ENCODE measurements at regions not wholly inside any gene's neighbourhood (a gene's known extent, or its start where the extent isn't known, plus 50 kb on each side); places are given as distances from the start of the nearest gene placed in this dataset.

DNA sequence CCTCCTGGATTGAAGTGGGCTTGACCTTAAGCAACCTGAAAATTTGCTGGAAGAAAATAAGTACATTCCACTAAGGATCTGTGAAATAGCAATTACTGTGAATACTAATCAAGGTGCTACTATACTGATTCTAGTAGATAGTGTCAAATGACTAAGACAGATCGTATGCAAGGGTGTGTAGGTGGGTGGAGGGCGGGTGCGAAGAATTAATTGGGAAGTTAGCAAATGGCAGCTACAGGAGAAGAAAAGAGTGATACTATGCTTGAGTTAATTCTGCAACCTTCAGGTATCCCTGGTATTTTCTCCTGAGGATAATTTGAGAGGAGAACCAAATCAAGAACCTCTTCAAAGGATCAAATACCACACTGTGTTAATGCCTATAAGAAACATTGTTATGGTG, 501.9 kb downstream of the INHBA start:
- DNase-seq (ENCODE audit: low read depth in 2 of 3, low spot score in 2 of 3) = no peak

DNA sequence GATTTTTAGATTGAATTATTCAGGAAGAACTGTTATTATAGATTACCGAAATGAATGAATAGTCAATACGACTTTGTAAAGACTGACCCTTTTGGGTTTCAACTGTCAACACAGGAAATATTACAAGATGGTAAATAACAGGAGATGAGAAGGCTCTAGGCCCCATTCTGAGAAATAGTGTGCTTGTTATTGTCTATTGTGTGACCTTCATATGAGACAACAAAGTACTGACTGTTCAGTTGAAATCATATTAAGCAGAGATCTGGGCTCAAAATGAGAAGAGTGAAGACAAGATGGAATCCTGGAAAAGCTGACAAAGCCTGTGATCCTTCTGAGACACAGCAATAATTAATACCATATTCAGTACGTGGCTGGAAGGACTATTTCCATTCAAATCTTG, 503.8 kb downstream of the INHBA start:
- DNase-seq (ENCODE audit: low read depth in 2 of 3, low spot score in 2 of 3) = no peak

DNA sequence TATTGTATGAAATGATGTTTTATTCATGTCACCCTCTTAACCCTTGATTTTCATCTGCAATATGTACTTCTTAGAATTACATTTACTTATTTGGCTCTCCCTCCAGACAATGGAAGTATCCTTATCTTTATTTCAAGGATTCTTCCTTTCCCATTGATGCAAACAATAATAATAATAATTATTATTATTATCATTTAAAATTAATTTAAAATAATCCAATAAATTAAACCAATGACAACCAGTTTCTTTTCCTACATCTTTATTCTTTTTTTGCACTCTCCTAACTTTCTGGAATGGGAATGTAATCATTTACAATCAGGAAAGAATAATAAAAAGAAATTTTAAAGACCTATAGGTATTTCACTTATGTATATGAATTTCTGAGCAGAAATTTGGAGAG, 504.4 kb downstream of the INHBA start:
- DNase-seq (ENCODE audit: low read depth in 2 of 3, low spot score in 2 of 3) = no peak

DNA sequence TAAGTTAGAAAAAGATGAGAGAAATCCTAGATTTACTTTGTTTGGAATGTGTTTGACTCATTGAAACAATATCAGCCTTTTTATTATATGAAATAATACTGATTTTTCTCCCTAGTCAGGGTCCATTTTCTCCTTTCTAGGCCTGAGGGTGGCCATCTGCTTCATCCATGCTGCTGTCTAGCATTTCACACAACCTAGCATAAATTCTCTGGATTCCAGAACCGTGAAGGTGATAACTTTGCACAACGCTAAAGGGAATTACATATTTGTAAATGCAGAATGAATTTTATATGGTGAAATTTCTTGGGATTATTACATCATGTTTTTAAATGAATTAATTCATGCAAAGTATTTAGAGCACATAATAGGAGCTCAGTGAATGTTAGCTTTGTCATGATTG, 505.1 kb downstream of the INHBA start:
- DNase-seq (ENCODE audit: low read depth in 2 of 3, low spot score in 2 of 3) = no peak

DNA sequence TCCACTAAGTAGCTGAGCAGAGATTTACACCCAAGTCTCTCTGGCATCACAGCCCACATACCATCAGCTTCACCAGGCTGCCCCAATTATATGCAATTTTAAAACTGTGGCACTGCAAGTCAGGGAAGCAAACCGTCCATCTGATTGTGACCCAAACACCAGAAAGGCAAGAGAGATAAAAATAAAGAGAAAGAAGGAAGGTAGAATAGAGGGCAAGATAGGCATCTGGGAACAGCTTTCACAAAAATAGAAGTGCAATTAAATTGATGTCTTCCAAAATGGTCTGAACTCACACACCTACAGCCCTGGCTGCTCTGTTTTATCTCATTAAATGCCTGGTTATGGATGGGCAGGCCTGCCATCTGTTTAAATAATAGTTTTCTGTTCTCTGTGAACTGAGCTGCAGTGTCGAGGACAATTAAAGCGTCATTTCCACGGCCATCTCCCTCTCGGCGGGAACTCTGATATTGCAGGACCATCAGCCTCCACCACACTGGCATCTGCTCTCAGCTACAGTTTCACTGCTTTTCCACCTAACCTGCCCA, 509.1 kb downstream of the INHBA start:
- no peak for DNase-seq (ENCODE audit: low read depth in 2 of 3, low spot score in 2 of 3)

DNA sequence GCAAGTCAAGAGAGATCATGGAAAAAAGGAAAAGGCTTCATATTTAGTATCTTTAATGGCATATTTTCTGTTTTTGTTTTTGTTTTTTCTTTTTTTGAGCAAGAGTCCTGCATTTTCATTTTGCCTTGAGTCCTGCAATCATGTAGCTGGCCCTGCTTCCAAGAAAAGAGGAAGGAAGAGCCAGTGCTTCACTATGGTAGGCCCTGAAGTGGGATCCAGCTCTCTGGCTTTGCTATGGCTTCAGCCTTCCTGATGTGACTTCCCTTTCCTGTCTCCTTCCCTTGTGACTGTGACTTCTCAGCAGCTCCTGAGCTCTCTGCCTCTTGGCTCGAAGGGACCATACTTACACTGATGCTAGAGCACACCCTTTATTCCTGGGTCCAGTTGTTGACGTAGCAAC, 512.3 kb downstream of the INHBA start:
- no peak for DNase-seq (ENCODE audit: low read depth in 2 of 3, low spot score in 2 of 3)

DNA sequence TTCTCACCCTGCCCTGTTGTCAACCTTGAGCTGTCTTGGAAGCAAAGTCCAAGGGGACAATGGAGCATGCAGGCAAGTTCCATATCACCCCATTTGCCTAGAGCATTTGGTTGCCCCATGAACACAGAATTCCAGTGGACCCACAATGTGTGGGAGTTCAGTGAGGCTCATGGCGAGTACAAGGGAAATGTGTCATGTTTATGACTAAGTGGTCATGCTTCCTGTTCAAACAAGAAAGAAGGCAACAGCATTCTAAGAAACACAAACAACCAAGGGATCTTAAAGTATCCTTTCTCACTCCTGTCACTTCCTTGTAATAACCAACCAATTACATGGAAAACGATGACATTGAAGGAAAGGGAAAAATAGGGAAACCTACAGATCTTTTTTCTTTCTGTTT, 513.0 kb downstream of the INHBA start:
- DNase-seq (ENCODE audit: low read depth in 2 of 3, low spot score in 2 of 3) = no peak

DNA sequence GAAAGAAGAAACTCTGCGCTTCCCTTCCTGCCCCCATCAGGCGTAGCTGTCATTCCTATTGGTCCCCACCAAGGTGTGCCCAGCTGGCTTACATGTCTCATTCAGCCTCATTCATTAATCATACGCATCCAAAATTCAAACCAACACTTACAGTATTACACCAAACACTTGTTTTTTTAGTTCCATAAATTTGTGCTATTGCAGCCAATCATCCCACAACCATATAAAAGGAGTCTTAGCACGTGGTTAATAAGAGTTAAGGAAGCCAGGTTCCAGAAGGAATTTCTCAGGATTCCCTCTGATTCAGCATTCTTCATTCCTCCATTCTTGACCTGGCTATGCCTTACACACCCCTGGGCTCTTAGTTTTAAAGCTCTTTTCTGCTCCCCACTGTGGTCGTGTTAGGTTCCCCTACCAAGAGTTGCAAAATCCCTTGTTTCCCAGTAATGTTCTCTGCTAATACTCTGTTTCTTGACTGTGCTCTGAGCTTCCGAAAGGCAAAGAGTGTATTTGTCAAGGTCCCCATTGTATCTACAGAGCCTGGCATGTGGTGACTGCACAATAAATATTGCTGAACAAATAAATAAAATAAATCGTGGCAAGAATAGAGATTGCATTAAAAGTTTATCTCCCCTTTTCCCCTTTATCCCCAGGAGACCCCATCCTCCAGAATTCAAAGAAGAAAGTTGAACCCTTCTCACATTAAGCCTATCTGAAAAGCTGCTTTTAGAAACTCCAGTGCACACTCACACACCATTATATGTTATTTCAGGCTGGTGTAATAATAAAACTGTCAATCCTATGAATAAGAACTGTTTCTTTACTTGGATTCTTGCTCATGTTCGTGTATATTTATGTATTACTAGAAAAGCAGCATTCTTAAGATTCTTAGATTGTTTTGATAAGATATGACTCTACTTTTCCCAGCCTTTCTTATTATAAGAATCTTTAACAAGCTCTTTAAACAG, 514.4 kb downstream of the INHBA start:
- no peak for DNase-seq (ENCODE audit: low read depth in 2 of 3, low spot score in 2 of 3)

DNA sequence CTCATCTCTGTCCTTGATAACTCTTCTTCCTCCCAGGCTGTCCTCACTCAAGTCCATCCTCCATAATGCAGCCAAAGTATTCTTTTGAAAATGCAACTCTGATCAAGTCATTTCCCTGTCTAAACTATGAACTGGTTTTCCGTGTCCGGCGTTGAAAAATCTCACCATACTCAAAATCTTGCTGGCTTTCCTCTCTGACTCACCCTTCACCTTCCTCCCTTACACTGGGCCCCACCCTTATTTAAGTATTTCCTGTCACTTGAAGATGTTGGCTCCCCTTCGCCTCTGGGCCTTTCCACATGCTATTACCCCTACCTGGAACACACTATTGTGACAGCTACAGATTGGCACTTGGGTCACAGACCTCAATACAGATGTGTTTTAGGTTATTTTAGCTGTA, 515.6 kb downstream of the INHBA start:
- DNase-seq (ENCODE audit: low read depth in 2 of 3, low spot score in 2 of 3) = no peak

DNA sequence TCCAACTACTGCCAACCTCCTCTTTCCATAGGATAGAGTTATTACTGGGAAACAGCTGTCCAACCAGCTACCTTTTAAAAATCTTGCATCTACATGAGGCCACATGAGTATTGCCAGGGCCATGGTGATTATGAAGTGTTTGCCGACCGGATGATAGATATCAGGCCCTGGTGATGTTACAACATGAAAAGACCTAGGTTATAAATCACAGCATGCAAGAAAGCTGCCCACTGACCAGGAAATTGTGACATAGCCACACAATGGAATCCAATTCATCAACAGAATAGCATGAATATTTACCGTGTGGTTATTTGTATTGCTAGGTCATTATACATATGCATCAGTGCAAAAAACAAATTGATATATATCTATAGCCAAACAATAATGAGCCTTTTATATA, 517.0 kb downstream of the INHBA start:
- DNase-seq (ENCODE audit: low read depth in 2 of 3, low spot score in 2 of 3) = no peak

DNA sequence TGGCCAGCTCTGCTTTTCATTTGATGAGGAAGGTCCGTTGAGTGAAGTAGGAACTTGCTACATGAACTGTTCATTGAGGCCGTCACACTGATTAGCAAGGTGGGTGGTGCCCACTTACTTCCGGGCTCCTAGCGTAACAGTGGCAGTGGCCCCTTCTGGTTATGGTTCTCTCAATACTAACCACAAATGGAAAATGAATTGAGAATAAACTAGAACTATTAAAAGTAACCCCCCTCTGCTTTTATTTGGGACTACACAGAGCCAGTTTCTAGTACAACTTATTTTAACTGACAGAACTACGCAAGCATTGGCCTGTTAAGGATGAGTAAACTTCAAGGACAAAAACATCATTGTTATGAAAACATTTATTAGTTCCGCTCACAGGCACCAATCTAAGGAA, 519.1 kb downstream of the INHBA start:
- no peak for DNase-seq (ENCODE audit: low read depth in 2 of 3, low spot score in 2 of 3)

DNA sequence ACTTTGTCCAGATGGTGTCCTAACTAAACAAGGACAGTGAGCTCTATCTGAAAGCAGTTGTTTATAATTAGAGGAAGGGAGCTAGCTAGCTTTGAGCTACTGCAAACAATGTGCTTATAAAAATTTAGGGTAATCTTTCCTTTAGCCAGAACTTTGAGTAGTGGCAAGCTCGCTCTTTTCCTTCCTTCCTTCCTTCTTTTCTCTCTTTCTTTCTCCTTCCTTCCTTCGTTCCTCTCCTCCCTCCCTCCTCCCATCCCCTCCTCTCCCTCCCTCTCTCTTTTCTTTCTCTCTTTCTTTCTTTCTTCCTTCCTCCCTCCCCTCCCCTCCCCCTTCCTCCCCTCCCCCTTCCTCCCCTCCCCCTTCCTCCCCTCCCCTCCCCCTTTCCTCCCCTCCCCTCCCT, 520.1 kb downstream of the INHBA start:
- no peak for DNase-seq (ENCODE audit: low read depth in 2 of 3, low spot score in 2 of 3)

DNA sequence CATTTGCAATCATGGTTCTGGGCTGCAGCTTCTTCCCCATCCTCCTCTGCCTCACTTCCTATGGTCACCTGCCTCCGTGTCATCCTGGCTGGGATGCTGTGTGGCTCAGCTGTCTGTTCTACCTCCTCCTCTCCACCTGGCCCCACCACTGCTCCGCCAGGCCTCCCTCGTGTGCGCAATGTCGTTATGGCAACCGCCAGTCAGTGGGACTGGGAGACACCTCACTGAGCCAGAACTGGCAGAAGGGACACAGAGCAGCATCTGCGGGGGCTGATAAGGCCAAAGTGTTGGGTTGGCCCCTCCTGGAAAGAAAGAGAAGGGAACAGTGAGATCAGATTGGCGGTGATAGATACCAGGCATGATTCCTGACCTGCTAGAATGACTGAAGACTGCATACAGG, 527.5 kb downstream of the INHBA start:
- no peak for DNase-seq (ENCODE audit: low read depth in 2 of 3, low spot score in 2 of 3)

DNA sequence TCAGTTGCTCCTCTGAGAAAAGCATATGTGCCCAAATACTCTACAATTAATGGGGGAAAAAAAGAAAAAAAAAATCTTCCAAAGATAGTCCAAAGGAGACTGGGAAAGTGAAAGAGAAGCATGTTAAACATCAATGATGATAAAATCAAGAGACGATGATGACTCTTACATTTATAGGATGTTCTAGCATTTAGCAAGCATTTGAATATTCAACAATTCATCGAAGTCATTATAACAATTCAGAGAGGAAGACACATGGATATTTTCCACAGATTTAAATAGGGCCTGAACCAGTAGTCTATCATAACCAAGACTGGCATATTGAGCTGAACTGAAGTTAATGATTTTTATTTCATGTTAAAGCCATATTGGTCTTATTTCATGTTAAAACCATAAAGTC, 528.4 kb downstream of the INHBA start:
- DNase-seq (ENCODE audit: low read depth in 2 of 3, low spot score in 2 of 3) = no peak

DNA sequence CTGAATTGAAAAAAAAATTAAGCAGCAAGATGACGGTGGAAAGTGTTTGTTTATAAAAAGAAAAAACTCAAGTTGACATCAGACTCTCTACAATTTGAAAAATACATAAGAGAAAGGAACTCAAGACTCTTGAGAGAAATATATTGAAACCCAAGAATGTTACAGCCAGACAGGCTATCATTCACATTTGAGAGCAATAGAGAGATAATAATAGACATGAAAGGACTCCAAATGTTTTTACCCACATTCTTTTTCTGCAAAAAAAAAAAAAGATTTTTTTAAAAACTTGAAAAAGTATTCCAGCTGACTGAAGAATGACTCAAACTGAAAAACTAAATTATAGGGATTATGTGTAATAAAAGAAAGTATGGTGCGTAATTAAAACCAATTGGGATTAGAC, 532.4 kb downstream of the INHBA start:
- no peak for DNase-seq (ENCODE audit: low read depth in 2 of 3, low spot score in 2 of 3)

DNA sequence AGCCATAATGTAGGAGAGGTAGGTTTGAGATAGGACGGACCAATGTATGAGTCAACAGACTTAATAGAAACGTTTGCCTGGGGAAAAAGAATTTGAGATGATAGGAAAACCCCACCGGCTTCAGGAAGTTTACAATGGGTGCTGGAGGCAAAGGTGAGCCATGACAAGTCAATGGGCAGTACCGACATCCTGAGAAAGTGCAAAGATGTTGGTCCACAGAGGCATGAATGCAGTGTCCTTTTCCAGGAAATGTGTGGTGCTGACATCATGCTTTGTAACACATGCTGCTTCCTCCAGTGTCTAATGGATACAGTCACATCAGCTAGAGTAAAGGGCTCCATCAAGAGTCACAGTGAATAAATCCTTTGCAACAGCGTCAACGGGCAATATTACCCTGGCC, 533.6 kb downstream of the INHBA start:
- no peak for DNase-seq (ENCODE audit: low read depth in 2 of 3, low spot score in 2 of 3)

DNA sequence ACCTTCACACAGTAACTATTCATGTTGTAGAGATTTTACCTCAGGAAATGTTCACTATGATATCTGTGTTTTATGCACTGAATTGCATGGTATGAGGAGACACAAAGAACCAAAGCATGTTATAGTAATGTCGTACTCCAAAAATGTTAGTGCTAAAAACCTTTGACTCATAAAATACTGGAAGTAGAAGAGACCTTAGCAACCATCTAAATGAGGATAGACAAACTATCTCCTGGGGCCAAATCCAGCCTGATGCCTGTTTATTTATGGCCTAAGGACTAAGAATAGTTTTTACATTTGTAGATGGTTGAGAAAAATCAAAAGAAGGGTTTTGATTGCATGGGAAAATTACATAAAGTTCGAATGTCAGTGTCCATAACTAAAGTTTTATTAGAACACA, 535.1 kb downstream of the INHBA start:
- no peak for DNase-seq (ENCODE audit: low read depth in 2 of 3, low spot score in 2 of 3)

DNA sequence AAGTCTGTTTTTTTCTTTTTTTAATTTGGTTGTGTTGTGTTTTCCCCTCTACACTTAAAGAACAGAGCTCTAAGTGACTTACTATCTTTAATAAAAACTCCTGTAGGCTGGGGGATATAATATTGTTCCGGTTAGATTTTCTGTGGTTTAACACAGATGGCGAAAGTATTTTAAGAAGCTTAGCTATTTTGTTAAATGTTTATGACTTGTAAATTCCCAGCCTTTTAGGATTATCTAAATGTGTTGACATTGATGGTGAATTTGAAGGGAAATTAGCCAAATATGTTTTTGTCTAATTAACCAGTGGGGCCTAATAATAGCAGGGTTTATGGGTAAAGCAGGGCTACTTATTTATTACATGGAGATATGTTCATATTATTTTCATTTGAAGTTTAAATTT, 538.5 kb downstream of the INHBA start:
- DNase-seq (ENCODE audit: low read depth in 2 of 3, low spot score in 2 of 3) = no peak

DNA sequence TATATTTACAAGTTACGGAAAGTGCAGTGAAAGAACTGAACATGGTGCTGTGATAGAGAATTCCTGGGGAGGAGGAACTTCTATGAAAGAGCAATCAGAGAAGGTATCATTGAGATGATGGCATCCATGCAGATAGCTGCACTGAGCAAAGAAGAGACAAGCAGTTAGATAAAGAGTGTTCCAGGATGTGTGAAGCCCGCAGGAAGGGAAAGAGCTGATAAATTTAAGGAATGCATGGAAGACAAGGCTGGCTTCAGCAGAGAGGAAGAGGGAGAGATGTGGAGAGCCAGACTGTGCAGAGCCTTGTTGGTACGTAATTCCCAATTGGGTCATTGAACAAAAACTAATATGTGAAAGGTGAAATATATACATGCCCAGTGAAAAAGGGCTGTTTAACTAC, 538.9 kb downstream of the INHBA start:
- DNase-seq (ENCODE audit: low read depth in 2 of 3, low spot score in 2 of 3) = no peak

DNA sequence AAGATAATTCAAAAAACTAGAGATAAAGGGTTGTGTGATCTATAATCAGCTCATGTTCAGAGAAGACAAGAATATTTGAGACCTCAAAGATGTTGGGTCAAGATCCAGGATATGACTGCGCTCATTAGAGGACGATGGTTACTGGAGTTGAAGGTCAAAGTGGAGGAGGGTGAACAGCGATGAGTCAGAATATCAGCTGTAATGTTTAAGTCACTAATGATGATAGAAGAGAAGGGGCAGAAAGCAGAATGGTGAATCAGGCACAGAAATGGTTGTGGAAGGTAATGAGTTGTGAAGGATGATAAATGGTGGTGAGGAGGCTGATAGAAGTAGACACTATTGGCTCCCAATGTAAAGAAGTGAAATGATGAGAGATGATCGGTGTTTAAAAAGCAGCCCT, 540.3 kb downstream of the INHBA start:
- DNase-seq (ENCODE audit: low read depth in 2 of 3, low spot score in 2 of 3) = no peak

DNA sequence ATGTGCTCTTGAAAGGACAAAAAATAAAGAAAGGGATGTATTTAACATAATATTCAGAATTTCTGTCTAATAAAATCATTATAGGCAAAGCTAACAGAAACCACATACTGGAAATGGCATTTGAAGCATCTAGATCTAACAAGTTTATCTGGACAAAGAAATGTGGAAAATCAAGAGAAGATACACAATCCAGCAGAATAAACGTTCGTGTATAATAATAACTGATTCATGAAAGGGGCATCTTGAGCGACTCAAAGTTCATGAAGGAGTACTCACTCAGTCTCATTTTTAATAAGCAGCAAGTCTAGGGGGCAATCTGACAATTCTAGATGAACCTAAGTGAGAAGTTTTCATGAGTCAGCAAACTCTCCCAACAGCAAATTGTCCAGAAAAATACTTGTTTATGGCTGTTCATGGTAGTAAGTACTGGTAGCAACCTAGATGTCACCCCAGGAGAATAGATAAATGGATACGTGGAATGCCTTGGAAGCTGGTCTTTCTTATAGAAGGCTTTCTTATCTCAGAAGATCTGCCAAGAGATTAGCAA, 541.8 kb downstream of the INHBA start:
- DNase-seq (ENCODE audit: low read depth in 2 of 3, low spot score in 2 of 3) = no peak

DNA sequence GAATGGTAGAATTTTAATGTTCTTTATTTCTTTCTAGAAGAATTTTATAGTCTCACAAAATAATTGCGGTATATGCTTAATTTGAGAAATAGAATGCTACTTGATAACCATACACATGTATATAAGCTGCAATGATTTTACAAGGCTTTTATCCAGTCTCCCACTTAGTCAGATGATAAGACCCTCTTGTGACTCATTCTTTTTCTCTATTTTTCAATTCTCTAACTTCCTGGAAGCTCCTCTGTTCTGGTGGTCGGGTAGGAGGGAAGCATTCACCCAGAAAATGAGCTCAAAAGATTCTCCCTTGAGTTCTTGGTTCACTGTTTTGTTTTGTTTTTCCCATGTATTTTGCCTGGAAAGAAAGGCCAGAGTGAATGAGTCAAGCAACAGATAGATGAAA, 546.6 kb downstream of the INHBA start:
- DNase-seq (ENCODE audit: low read depth in 2 of 3, low spot score in 2 of 3) = no peak

All from hematopoietic multipotent progenitor cell (in vitro differentiated cells).